ENCODE measurements at regions not wholly inside any gene's neighbourhood (a gene's known extent, or its start where the extent isn't known, plus 50 kb on each side); places are given as distances from the start of the nearest gene placed in this dataset.

DNA sequence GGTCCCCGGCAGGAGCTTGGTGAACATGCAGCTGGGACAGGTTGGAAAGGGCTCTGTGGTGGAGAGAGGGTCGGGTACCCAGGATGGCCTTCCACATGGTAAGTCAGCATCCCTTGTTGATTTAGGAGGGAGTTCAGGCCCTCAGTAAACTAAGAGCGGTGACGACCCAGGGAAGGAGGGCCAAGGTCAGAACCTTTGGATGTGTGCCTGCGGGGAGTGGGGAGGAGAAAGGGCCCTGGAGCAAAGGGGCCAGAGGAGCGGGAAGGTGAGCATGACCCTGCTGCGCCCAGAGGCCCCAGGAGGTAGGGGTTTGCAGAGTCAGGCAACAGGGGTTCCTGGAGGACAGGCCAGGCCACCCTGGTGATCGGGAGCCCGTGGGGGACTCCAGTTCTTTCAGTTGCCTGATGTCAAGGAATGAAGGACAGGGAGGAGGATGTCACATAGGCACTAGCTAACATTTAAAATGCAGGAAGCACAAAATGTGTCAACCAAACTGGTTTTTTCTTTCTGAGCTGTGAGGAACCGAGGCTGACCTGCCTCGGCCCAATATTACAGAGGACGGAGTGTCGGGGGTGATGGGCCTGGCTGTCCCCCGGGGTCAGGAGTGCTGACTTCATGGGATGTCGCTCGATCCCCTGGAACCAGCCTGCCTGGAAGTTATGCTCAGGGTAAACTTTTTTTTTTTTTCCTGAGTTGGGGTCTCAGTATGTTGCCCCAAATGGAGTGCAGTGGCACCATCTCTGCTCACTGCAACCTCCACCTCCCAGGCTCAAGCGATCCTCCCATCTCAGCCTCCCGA, 117.4 kb upstream of the SLC45A1 start:
- CTCF ChIA-PET: no interaction called here
- no peak for DNase-seq (ENCODE audit: low read depth, low spot score)
- POLR2A ChIA-PET: interaction anchor here (0.6 kb wide), 1 partner anchor 99 kb away, joined by 3 read pairs; no protein-coding TSS in a partner anchor

DNA sequence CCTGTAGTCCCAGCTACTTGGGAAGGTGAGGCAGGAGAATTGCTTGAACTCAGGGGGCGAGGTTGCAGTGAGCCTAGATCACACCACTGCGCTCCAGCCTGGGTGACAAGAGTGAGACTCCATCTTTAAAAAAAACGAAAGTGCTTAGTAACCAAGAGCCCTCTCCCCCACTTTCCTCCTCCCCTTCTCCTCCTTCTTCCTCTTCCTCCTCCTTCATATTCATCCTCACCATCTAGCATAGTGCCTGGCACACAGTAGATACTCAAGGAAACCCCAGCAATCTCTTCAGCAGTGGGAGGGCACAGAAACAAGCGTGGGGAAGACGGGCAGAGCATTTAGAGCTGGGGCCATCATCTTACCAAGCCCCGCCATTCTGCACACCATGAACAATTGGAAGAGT, 119.4 kb upstream of the SLC45A1 start:
- TF ChIP-seq SIN3A (IDR thresholded peaks at IDR 0.05; ENCODE audit: borderline replicate concordance, insufficient read depth, low read depth, low read length): no peak
- TF ChIP-seq, protein P1, sequence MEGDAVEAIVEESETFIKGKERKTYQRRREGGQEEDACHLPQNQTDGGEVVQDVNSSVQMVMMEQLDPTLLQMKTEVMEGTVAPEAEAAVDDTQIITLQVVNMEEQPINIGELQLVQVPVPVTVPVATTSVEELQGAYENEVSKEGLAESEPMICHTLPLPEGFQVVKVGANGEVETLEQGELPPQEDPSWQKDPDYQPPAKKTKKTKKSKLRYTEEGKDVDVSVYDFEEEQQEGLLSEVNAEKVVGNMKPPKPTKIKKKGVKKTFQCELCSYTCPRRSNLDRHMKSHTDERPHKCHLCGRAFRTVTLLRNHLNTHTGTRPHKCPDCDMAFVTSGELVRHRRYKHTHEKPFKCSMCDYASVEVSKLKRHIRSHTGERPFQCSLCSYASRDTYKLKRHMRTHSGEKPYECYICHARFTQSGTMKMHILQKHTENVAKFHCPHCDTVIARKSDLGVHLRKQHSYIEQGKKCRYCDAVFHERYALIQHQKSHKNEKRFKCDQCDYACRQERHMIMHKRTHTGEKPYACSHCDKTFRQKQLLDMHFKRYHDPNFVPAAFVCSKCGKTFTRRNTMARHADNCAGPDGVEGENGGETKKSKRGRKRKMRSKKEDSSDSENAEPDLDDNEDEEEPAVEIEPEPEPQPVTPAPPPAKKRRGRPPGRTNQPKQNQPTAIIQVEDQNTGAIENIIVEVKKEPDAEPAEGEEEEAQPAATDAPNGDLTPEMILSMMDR (IDR thresholded peaks at IDR 0.05): no peak
- TF ChIP-seq POLR2AphosphoS5 (IDR thresholded peaks at IDR 0.05; ENCODE audit: low read depth, low read length): no peak
- no peak for TF ChIP-seq TCF7L2 (IDR thresholded peaks at IDR 0.05; ENCODE audit: low read depth, low read length)
- TF ChIP-seq, protein P2, sequence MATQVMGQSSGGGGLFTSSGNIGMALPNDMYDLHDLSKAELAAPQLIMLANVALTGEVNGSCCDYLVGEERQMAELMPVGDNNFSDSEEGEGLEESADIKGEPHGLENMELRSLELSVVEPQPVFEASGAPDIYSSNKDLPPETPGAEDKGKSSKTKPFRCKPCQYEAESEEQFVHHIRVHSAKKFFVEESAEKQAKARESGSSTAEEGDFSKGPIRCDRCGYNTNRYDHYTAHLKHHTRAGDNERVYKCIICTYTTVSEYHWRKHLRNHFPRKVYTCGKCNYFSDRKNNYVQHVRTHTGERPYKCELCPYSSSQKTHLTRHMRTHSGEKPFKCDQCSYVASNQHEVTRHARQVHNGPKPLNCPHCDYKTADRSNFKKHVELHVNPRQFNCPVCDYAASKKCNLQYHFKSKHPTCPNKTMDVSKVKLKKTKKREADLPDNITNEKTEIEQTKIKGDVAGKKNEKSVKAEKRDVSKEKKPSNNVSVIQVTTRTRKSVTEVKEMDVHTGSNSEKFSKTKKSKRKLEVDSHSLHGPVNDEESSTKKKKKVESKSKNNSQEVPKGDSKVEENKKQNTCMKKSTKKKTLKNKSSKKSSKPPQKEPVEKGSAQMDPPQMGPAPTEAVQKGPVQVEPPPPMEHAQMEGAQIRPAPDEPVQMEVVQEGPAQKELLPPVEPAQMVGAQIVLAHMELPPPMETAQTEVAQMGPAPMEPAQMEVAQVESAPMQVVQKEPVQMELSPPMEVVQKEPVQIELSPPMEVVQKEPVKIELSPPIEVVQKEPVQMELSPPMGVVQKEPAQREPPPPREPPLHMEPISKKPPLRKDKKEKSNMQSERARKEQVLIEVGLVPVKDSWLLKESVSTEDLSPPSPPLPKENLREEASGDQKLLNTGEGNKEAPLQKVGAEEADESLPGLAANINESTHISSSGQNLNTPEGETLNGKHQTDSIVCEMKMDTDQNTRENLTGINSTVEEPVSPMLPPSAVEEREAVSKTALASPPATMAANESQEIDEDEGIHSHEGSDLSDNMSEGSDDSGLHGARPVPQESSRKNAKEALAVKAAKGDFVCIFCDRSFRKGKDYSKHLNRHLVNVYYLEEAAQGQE (IDR thresholded peaks at IDR 0.05; ENCODE audit: insufficient read depth in 1 of 2, low read depth in 2 of 2, low read length in 1 of 2): no peak
- POLR2A ChIA-PET: interaction anchor here (0.6 to 0.7 kb wide), 2 partner anchors 65 to 76 kb away, joined by 3 to 7 read pairs; no protein-coding TSS in a partner anchor
- peak overlapping the region; percentile 99 for H3K27ac ChIP-seq (ENCODE audit: low read length)
- no peaks in the 10 kb centered on the region for H3K27me3 ChIP-seq (ENCODE audit: control insufficient read depth, insufficient read depth, low read length)
- no TSS peak for BruUV-seq (replicated peaks)
- H3K9me3 ChIP-seq (ENCODE audit: control insufficient read depth, insufficient read depth, low read depth, low read length): no peaks in the 10 kb centered on the region
- peaks cover 78% of the 10 kb centered on the region for H3K4me1 ChIP-seq (ENCODE audit: control insufficient read depth, insufficient read depth, low read length)
- CTCF ChIA-PET: no interaction called here
- intact Hi-C loops (cut with micrococcal nuclease; ENCODE audit: unreplicated experiment): loop anchor here (10.0 kb wide), 1 partner anchor 174 kb away; the partner anchor contains the start of gene ERRFI1
- in situ Hi-C loops (cut with HindIII; ENCODE audit: low pct_unique_long_range_greater_than_20kb, low sequenced_read_pairs): no loop called here
- DNase-seq (ENCODE audit: low read depth, low spot score): no peak
- H3K36me3 ChIP-seq (ENCODE audit: control insufficient read depth, insufficient read depth, low read length): no peaks in the 10 kb centered on the region
- ATAC-seq: no peak
- no peak overlapping the region for H3K4me3 ChIP-seq (ENCODE audit: low read depth in 2 of 2, low read length in 2 of 2)

More for the DNA sequence above, 117.4 kb upstream of the SLC45A1 start:
- ATAC-seq: peak; percentile 14; the same call in 1 of the 2 replicates
- TF ChIP-seq, protein P1 (IDR thresholded peaks at IDR 0.05): no peak
- 0 out of 2 replicates have a peak, but pooled peaks have one; percentile 20 for TF ChIP-seq POLR2AphosphoS5 (IDR thresholded peaks at IDR 0.05; ENCODE audit: low read depth, low read length)
- intact Hi-C loops (cut with micrococcal nuclease; ENCODE audit: unreplicated experiment): loop anchor here (5.0 kb wide), 1 partner anchor 112 kb away; no protein-coding TSS in a partner anchor
- Histone ChIP-seq H3K36me3 (ENCODE audit: control insufficient read depth, insufficient read depth, low read length) (no peaks in the 10 kb centered on the region), H3K9me3 (ENCODE audit: control insufficient read depth, insufficient read depth, low read depth, low read length) (no peaks in the 10 kb centered on the region), H3K27me3 (ENCODE audit: control insufficient read depth, insufficient read depth, low read length) (no peaks in the 10 kb centered on the region), H3K4me3 (ENCODE audit: low read depth in 2 of 2, low read length in 2 of 2) (no peak overlapping the region), H3K4me1 (ENCODE audit: control insufficient read depth, insufficient read depth, low read length) (peaks cover 70% of the 10 kb centered on the region), H3K27ac (ENCODE audit: low read length) (peak overlapping the region; percentile 99)
- in situ Hi-C loops (cut with HindIII; ENCODE audit: low pct_unique_long_range_greater_than_20kb, low sequenced_read_pairs): no loop called here
- BruUV-seq (replicated peaks): no TSS peak
